Esophagus muscularis mucosa (tissue), 4 donors: ENCODE measurements at regions not wholly inside any gene's neighbourhood (a gene's known extent, or its start where the extent isn't known, plus 50 kb on each side); places are given as distances from the start of the nearest gene placed in this dataset.

Experiments used
- DNase-seq: peaks from one replicate; pipeline ENCODE4 v3.0.0-alpha.2; 2017; ENCODE audit errors: extremely low spot score
- H3K27ac ChIP-seq, 4 donors: fragments of 200-600 bp; sonication (generic); replicated peaks in 1 of 4; 1 replicate in 3 of 4; 2 replicates in 1 of 4; pipeline ENCODE4 v1.5.1; 2016 to 2019; ENCODE audit warnings: mild to moderate bottlenecking in 1 of 4
- H3K27me3 ChIP-seq, 4 donors: fragments of 200-600 bp; sonication (generic); one replicate each; pipeline versions ENCODE4 v1.5.1 to v1.6.0; 2016 to 2019
- H3K36me3 ChIP-seq, 4 donors: fragments of 200-600 bp; sonication (generic); one replicate each; pipeline ENCODE4 v1.5.1; 2016 to 2019
- H3K4me1 ChIP-seq, 4 donors: fragments of 200-600 bp; sonication (generic); one replicate each; pipeline ENCODE4 v1.5.1; 2016 to 2019
- H3K4me3 ChIP-seq, 4 donors: fragments of 200-600 bp; sonication (generic); 1 replicate in 2 of 4; 2 replicates in 2 of 4; pipeline ENCODE4 v1.5.1; 2016 to 2019; ENCODE audit warnings: mild to moderate bottlenecking in 4 of 4, moderate library complexity in 1 of 4
- H3K9me3 ChIP-seq, 4 donors: fragments of 200-600 bp; sonication (generic); 1 replicate in 3 of 4; 2 replicates in 1 of 4; pipeline ENCODE4 v1.5.1; 2016 to 2019
- EP300 ChIP-seq: sonication (generic); formaldehyde crosslinking; IDR thresholded peaks from one replicate; pipeline ENCODE4 v1.6.1; 2017; ENCODE audit warnings: antibody characterized with exemption
- POLR2A ChIP-seq: fragments of 450-650 bp; IDR thresholded peaks from one replicate; pipeline ENCODE4 v1.6.1; 2017; ENCODE audit warnings: antibody characterized with exemption, moderate library complexity, mild to moderate bottlenecking, low read depth
- POLR2AphosphoS5 ChIP-seq, 2 donors: sonication (generic); formaldehyde crosslinking; IDR thresholded peaks; one replicate each; pipeline ENCODE4 v1.6.1; 2017; ENCODE audit warnings: antibody characterized with exemption in 2 of 2
- WGBS: methylation state at CpG from one replicate; pipeline ENCODE4 v1.1.5; 2018; 5-methylcytosine and 5-hydroxymethylcytosine counted together
- intact Hi-C: fragments of 100-400 bp; cut with DNase I; formaldehyde crosslinking; loops from one replicate; pipeline ENCODE4 v1.15.1; 2023
- TF ChIP-seq, protein P1 (sequence below), 3 experiments: fragments of 200-600 bp in 2 of 3; fragments of 450-650 bp in 1 of 3; sonication (generic) in 2 of 3; IDR thresholded peaks; one replicate each; pipeline ENCODE4 v1.5.1; 2017 to 2019; ENCODE audit warnings: antibody characterized with exemption in 3 of 3, mild to moderate bottlenecking in 2 of 3, moderate library complexity in 1 of 3

GRCh38 chr18:62453864-62454263 is 69.0 kb upstream of the ZCCHC2 start:
- 94% methylated on average over 3 of the region's 3 CpGs for WGBS
- intact Hi-C loops, result no loop called here
- H3K4me3 ChIP-seq, result no peak overlapping the region
- TF ChIP-seq EP300, result no peak
- TF ChIP-seq POLR2AphosphoS5 (IDR thresholded peaks at IDR 0.05), result no peak
- TF ChIP-seq, protein P1, sequence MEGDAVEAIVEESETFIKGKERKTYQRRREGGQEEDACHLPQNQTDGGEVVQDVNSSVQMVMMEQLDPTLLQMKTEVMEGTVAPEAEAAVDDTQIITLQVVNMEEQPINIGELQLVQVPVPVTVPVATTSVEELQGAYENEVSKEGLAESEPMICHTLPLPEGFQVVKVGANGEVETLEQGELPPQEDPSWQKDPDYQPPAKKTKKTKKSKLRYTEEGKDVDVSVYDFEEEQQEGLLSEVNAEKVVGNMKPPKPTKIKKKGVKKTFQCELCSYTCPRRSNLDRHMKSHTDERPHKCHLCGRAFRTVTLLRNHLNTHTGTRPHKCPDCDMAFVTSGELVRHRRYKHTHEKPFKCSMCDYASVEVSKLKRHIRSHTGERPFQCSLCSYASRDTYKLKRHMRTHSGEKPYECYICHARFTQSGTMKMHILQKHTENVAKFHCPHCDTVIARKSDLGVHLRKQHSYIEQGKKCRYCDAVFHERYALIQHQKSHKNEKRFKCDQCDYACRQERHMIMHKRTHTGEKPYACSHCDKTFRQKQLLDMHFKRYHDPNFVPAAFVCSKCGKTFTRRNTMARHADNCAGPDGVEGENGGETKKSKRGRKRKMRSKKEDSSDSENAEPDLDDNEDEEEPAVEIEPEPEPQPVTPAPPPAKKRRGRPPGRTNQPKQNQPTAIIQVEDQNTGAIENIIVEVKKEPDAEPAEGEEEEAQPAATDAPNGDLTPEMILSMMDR (IDR thresholded peaks at IDR 0.05), result no peak
- TF ChIP-seq POLR2A, result no peak
- DNase-seq, result no peak
- H3K4me1 ChIP-seq, result peaks cover 0 to 18% (median 8%) of the 10 kb centered on the region in 4 donors
- peaks cover 0 to 7% (median 0%) of the 10 kb centered on the region in 4 donors for H3K27me3 ChIP-seq
- H3K36me3 ChIP-seq, result no peaks in the 10 kb centered on the region
- no peak overlapping the region for H3K27ac ChIP-seq
- H3K9me3 ChIP-seq, result peaks cover 0 to 5% (median 0%) of the 10 kb centered on the region in 4 donors

- no peak for DNase-seq
- H3K4me1 ChIP-seq, result peaks cover 0 to 19% (median 8%) of the 10 kb centered on the region in 4 donors
- H3K27me3 ChIP-seq, result peaks cover 0 to 7% (median 0%) of the 10 kb centered on the region in 4 donors
- peaks cover 0 to 5% (median 0%) of the 10 kb centered on the region in 4 donors for H3K9me3 ChIP-seq
- intact Hi-C loops, result no loop called here
- no peaks in the 10 kb centered on the region for H3K36me3 ChIP-seq
- TF ChIP-seq, protein P1 (IDR thresholded peaks at IDR 0.05), result no peak
- TF ChIP-seq POLR2A, result no peak
- no peak for TF ChIP-seq POLR2AphosphoS5 (IDR thresholded peaks at IDR 0.05)
- TF ChIP-seq EP300, result no peak
- H3K4me3 ChIP-seq, result no peak overlapping the region
- H3K27ac ChIP-seq, result no peak overlapping the region
- WGBS, result 94% methylated on average over 5 of the region's 5 CpGs
Measured at GRCh38 chr18:62454527-62454926, 68.3 kb upstream of the ZCCHC2 start.

DNA sequence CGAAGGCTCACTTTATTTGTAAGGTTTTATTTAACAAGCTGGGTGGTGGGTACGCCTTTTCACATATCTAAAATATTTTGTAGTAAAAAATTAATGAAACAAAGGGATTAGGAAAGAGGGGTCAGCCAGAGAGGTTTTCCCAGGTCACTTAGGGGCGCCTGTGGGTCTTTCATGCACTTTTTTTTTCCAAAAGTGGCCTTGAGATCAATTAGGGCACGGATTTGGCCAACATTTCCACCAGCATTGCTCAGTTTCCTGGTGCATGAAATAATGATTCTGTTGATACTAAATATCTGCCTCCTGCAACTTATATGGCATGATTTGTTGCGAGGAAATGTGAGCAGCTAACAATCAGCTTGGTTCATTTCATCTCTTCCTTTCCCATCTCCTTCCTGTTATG is 67.6 kb upstream of the ZCCHC2 start:
- 62% methylated on average over 5 of the region's 5 CpGs for WGBS
- Histone ChIP-seq H3K9me3 (no peaks in the 10 kb centered on the region), H3K27ac (no peak overlapping the region), H3K27me3 (peaks cover 0 to 7% (median 0%) of the 10 kb centered on the region in 4 donors), H3K4me1 (peaks cover 0 to 18% (median 8%) of the 10 kb centered on the region in 4 donors), H3K4me3 (no peak overlapping the region), H3K36me3 (no peaks in the 10 kb centered on the region)
- TF ChIP-seq, protein P1 (IDR thresholded peaks at IDR 0.05), result no peak
- TF ChIP-seq POLR2AphosphoS5 (IDR thresholded peaks at IDR 0.05), result no peak
- TF ChIP-seq POLR2A, result no peak
- TF ChIP-seq EP300, result no peak
- intact Hi-C loops, result no loop called here
- DNase-seq, result no peak

DNA sequence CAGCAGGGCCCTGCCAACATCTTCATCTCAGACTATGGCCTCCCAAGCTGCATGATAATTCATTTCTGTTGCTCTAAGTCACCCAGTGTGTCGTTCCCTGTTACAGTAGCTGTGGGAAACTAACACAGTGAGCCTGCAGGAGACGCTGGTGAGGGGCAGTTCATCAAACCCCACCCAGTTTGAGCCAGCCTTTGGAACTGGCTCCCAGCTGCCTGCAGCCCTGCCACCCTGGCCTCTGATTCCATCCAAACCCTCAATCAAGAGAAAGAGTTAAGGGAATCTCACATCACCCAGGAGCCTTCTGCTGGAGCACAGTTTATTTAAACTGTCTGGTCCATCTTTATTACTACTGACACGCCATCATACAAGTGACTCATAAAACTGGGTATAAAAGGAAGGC is 64.9 kb upstream of the ZCCHC2 start:
- H3K9me3 ChIP-seq, result no peaks in the 10 kb centered on the region
- 58% methylated on average over 3 of the region's 3 CpGs for WGBS
- DNase-seq, result no peak
- H3K36me3 ChIP-seq, result no peaks in the 10 kb centered on the region
- no peak overlapping the region for H3K27ac ChIP-seq
- intact Hi-C loops, result no loop called here
- peaks cover 0 to 4% (median 0%) of the 10 kb centered on the region in 4 donors for H3K4me1 ChIP-seq
- no peak overlapping the region for H3K4me3 ChIP-seq
- peaks cover 0 to 7% (median 0%) of the 10 kb centered on the region in 4 donors for H3K27me3 ChIP-seq
- TF ChIP-seq POLR2A (no peak), EP300 (no peak), POLR2AphosphoS5 (IDR thresholded peaks at IDR 0.05) (no peak)
- TF ChIP-seq, protein P1 (IDR thresholded peaks at IDR 0.05), result no peak

DNA sequence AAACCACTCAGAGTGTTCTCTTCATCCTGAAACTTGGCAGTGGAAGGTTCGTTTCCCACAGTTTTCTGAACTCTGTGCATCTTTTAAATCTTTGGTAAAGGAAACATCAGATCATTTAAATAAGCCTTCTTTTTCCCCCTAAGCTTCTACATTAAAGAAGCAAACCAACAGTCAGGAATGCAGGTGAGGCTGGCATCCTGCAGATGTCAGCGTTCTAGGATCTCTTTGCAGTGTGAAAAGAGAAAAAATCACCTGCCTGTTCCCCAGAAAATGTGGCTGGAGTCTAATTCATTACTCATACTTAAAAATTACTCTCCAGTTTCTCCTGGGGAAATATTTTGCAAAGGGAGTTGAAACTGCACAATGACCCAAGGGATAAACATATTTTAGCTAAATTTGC is 64.5 kb upstream of the ZCCHC2 start:
- TF ChIP-seq EP300 (no peak), POLR2A (no peak), POLR2AphosphoS5 (IDR thresholded peaks at IDR 0.05) (no peak)
- TF ChIP-seq, protein P1 (IDR thresholded peaks at IDR 0.05), result no peak
- WGBS, result 61% methylated on average over 2 of the region's 2 CpGs

More for the DNA sequence above, 64.5 kb upstream of the ZCCHC2 start:
- Histone ChIP-seq H3K4me3 (no peak overlapping the region), H3K9me3 (no peaks in the 10 kb centered on the region), H3K4me1 (peaks cover 0 to 4% (median 0%) of the 10 kb centered on the region in 4 donors), H3K27ac (no peak overlapping the region), H3K36me3 (no peaks in the 10 kb centered on the region), H3K27me3 (peaks cover 0 to 7% (median 0%) of the 10 kb centered on the region in 4 donors)
- intact Hi-C loops, result no loop called here
- DNase-seq, result no peak
